WTC11 (cell line): ENCODE measurements at regions not wholly inside any gene's neighbourhood (a gene's known extent, or its start where the extent isn't known, plus 50 kb on each side); places are given as distances from the start of the nearest gene placed in this dataset.

Experiments
- ATAC-seq: fragments of 200-7000 bp; cut with Tn5 transposase; 2 replicates; pipeline ENCODE4 v1.10.0; 2021; ENCODE audit warnings: mild to moderate bottlenecking, moderate library complexity
- CTCF ChIA-PET: fragments of 300-600 bp; sonication (Branson Sonifier 250); formaldehyde crosslinking; loops from one replicate; lab custom pipeline; 2021; ENCODE audit warnings: antibody characterized with exemption; lab: Charles Lee
- POLR2A ChIA-PET: fragments of 350-600 bp; sonication (Branson Sonifier 250); formaldehyde crosslinking; loops from one replicate; lab custom pipeline; 2021; ENCODE audit warnings: antibody characterized with exemption; lab: Charles Lee
- DNase-seq: peaks from one replicate; pipeline ENCODE4 v3.0.0; 2021; ENCODE audit warnings: low spot score
- H3K27ac Mint-ChIP-seq: 2 replicates; pipeline ENCODE4 v1.8.0; 2021; ENCODE audit warnings: mixed read lengths
- H3K27me3 Mint-ChIP-seq: 2 replicates; pipeline ENCODE4 v1.8.0; 2021; ENCODE audit warnings: low read depth, mild to moderate bottlenecking, moderate library complexity, mixed read lengths
- H3K36me3 Mint-ChIP-seq: 2 replicates; pipeline ENCODE4 v1.8.0; 2021; ENCODE audit warnings: mixed read lengths
- H3K4me1 Mint-ChIP-seq: 2 replicates; pipeline ENCODE4 v1.8.0; 2022; ENCODE audit warnings: mixed read lengths
- H3K4me3 Mint-ChIP-seq: 2 replicates; pipeline ENCODE4 v1.8.0; 2021; ENCODE audit warnings: mild to moderate bottlenecking, moderate library complexity, mixed read lengths
- H3K9me3 Mint-ChIP-seq: 2 replicates; pipeline ENCODE4 v1.8.0; 2021; ENCODE audit warnings: mixed read lengths
- CBFB ChIP-seq: sonication (generic); formaldehyde crosslinking; IDR thresholded peaks from 2 replicates; pipeline ENCODE4 v1.8.1; 2022; ENCODE audit warnings: mild to moderate bottlenecking, low read depth, missing genetic modification reagents
- CREB1 ChIP-seq: sonication (generic); formaldehyde crosslinking; IDR thresholded peaks from 2 replicates; pipeline ENCODE4 v1.8.0; 2023; ENCODE audit warnings: mild to moderate bottlenecking, missing genetic modification reagents
- GTF2I ChIP-seq: fragments of 250-450 bp; sonication (Bioruptor Pico); conservative IDR thresholded peaks from 2 replicates; pipeline ENCODE4 v1.4.0; 2021; ENCODE audit warnings: mild to moderate bottlenecking
- MYBL2 ChIP-seq: sonication (generic); formaldehyde crosslinking; IDR thresholded peaks from 2 replicates; pipeline ENCODE4 v1.8.1; 2023; ENCODE audit warnings: mild to moderate bottlenecking, moderate library complexity, missing genetic modification reagents
- PRDM15 ChIP-seq: sonication (generic); formaldehyde crosslinking; IDR thresholded peaks from 2 replicates; pipeline ENCODE4 v1.8.0; 2022; ENCODE audit warnings: missing genetic modification reagents
- PRRX2 ChIP-seq: fragments of 250-450 bp; sonication (Bioruptor Pico); IDR thresholded peaks from 2 replicates; pipeline ENCODE4 v1.8.0; 2021; ENCODE audit warnings: mild to moderate bottlenecking
- SMAD4 ChIP-seq: sonication (generic); formaldehyde crosslinking; IDR thresholded peaks from 2 replicates; pipeline ENCODE4 v1.8.0; 2022; ENCODE audit warnings: mild to moderate bottlenecking, missing genetic modification reagents
- TCF7 ChIP-seq: sonication (generic); formaldehyde crosslinking; IDR thresholded peaks from 2 replicates; pipeline ENCODE4 v1.8.0; 2022; ENCODE audit warnings: mild to moderate bottlenecking, low read depth, missing genetic modification reagents, moderate library complexity
- TEAD1 ChIP-seq: sonication (generic); formaldehyde crosslinking; IDR thresholded peaks from 2 replicates; pipeline ENCODE4 v1.8.0; 2022; ENCODE audit warnings: mild to moderate bottlenecking, missing genetic modification reagents
- ZNF121 ChIP-seq: sonication (generic); formaldehyde crosslinking; IDR thresholded peaks from 2 replicates; pipeline ENCODE4 v1.8.0; 2023; ENCODE audit warnings: missing genetic modification reagents
- ZNF219 ChIP-seq: sonication (generic); formaldehyde crosslinking; IDR thresholded peaks from 2 replicates; pipeline ENCODE4 v1.8.0; 2023; ENCODE audit warnings: missing genetic modification reagents, mild to moderate bottlenecking, borderline replicate concordance
- ZNF671 ChIP-seq: fragments of 250-450 bp; sonication (Bioruptor Pico); IDR thresholded peaks from 2 replicates; pipeline ENCODE4 v1.8.0; 2021; ENCODE audit warnings: mild to moderate bottlenecking
- TF ChIP-seq, protein P1 (sequence below): sonication (generic); formaldehyde crosslinking; conservative IDR thresholded peaks from 2 replicates; pipeline ENCODE4 v1.8.1; 2022; ENCODE audit warnings: mild to moderate bottlenecking, missing genetic modification reagents
- TF ChIP-seq, protein P2 (sequence below): sonication (generic); formaldehyde crosslinking; IDR thresholded peaks from 2 replicates; pipeline ENCODE4 v1.8.1; 2022; ENCODE audit warnings: missing genetic modification reagents, borderline replicate concordance
- TF ChIP-seq, protein P3 (sequence below): sonication (generic); formaldehyde crosslinking; IDR thresholded peaks from 2 replicates; pipeline ENCODE4 v1.8.0; 2023; ENCODE audit warnings: mild to moderate bottlenecking, missing genetic modification reagents
- TF ChIP-seq, protein P4 (sequence below): fragments of 200-600 bp; IDR thresholded peaks from 2 replicates; pipeline ENCODE4 v1.8.0; 2022; ENCODE audit warnings: antibody characterized with exemption

GRCh38 chr9:89807682-89808075, 202.9 kb downstream of the GADD45G start (continued):
- TF ChIP-seq PRDM15 (CRISPR knock-in tag) (no peak), MYBL2 (CRISPR knock-in tag) (no peak), ZNF671 (CRISPR knock-in tag) (no peak), CREB1 (CRISPR knock-in tag) (no peak), CBFB (no peak)
- TF ChIP-seq, protein P1, sequence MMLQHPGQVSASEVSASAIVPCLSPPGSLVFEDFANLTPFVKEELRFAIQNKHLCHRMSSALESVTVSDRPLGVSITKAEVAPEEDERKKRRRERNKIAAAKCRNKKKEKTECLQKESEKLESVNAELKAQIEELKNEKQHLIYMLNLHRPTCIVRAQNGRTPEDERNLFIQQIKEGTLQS, result no peak

GRCh38 chr9:89808076-89808755, 203.4 kb downstream of the GADD45G start:
- Mint-ChIP-seq H3K36me3 (peaks cover 3% of the 10 kb centered on the region; the same call in 1 of the 2 replicates), H3K27me3 (no peaks in the 10 kb centered on the region), H3K9me3 (peaks cover 8% of the 10 kb centered on the region; the same call in 1 of the 2 replicates), H3K27ac (peak overlapping the region; percentile 43), H3K4me1 (peaks cover 53% of the 10 kb centered on the region), H3K4me3 (no peak overlapping the region)
- ATAC-seq, result peak; percentile 56
- CTCF ChIA-PET, result interaction anchor here (1.0 kb wide), 1 partner anchor 214 kb away, joined by 3 read pairs; no protein-coding TSS in a partner anchor
- TF ChIP-seq, protein P2, sequence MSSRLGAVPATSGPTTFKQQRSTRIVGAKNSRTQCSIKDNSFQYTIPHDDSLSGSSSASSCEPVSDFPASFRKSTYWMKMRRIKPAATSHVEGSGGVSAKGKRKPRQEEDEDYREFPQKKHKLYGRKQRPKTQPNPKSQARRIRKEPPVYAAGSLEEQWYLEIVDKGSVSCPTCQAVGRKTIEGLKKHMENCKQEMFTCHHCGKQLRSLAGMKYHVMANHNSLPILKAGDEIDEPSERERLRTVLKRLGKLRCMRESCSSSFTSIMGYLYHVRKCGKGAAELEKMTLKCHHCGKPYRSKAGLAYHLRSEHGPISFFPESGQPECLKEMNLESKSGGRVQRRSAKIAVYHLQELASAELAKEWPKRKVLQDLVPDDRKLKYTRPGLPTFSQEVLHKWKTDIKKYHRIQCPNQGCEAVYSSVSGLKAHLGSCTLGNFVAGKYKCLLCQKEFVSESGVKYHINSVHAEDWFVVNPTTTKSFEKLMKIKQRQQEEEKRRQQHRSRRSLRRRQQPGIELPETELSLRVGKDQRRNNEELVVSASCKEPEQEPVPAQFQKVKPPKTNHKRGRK (CRISPR knock-in tag), result no peak
- TF ChIP-seq, protein P3, sequence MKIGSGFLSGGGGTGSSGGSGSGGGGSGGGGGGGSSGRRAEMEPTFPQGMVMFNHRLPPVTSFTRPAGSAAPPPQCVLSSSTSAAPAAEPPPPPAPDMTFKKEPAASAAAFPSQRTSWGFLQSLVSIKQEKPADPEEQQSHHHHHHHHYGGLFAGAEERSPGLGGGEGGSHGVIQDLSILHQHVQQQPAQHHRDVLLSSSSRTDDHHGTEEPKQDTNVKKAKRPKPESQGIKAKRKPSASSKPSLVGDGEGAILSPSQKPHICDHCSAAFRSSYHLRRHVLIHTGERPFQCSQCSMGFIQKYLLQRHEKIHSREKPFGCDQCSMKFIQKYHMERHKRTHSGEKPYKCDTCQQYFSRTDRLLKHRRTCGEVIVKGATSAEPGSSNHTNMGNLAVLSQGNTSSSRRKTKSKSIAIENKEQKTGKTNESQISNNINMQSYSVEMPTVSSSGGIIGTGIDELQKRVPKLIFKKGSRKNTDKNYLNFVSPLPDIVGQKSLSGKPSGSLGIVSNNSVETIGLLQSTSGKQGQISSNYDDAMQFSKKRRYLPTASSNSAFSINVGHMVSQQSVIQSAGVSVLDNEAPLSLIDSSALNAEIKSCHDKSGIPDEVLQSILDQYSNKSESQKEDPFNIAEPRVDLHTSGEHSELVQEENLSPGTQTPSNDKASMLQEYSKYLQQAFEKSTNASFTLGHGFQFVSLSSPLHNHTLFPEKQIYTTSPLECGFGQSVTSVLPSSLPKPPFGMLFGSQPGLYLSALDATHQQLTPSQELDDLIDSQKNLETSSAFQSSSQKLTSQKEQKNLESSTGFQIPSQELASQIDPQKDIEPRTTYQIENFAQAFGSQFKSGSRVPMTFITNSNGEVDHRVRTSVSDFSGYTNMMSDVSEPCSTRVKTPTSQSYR (CRISPR knock-in tag), result no peak
- TF ChIP-seq SMAD4 (CRISPR knock-in tag), result no peak
- TF ChIP-seq TCF7 (CRISPR knock-in tag), result no peak
- TF ChIP-seq, protein P4, sequence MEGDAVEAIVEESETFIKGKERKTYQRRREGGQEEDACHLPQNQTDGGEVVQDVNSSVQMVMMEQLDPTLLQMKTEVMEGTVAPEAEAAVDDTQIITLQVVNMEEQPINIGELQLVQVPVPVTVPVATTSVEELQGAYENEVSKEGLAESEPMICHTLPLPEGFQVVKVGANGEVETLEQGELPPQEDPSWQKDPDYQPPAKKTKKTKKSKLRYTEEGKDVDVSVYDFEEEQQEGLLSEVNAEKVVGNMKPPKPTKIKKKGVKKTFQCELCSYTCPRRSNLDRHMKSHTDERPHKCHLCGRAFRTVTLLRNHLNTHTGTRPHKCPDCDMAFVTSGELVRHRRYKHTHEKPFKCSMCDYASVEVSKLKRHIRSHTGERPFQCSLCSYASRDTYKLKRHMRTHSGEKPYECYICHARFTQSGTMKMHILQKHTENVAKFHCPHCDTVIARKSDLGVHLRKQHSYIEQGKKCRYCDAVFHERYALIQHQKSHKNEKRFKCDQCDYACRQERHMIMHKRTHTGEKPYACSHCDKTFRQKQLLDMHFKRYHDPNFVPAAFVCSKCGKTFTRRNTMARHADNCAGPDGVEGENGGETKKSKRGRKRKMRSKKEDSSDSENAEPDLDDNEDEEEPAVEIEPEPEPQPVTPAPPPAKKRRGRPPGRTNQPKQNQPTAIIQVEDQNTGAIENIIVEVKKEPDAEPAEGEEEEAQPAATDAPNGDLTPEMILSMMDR, result no peak
- no peak for TF ChIP-seq PRRX2 (CRISPR knock-in tag)
- no peak for TF ChIP-seq ZNF121 (CRISPR knock-in tag)
- TF ChIP-seq GTF2I (CRISPR knock-in tag), result no peak
- no peak for TF ChIP-seq ZNF671 (CRISPR knock-in tag)
- no peak for TF ChIP-seq ZNF219 (CRISPR knock-in tag)
- TF ChIP-seq, protein P1, result no peak
- TF ChIP-seq TEAD1 (CRISPR knock-in tag), result no peak
- TF ChIP-seq MYBL2 (CRISPR knock-in tag), result no peak
- POLR2A ChIA-PET, result no interaction called here
- no peak for DNase-seq
